OCI-LY3 (cell line): ENCODE measurements at regions not wholly inside any gene's neighbourhood (a gene's known extent, or its start where the extent isn't known, plus 50 kb on each side); places are given as distances from the start of the nearest gene placed in this dataset.

Source experiments
- H2AFZ ChIP-seq: fragments of 200-600, 300-600 bp; shearing (Covaris generic); 2 replicates; pipeline ENCODE4 v1.6.0; 2014; ENCODE audit warnings: antibody characterized with exemption, low read depth, low read length
- H3K27ac ChIP-seq: fragments of 200-600, 300-600 bp; sonication (generic); 2 replicates; pipeline ENCODE4 v1.5.1; 2014; ENCODE audit warnings: mild to moderate bottlenecking, low read length, moderate library complexity, mixed read lengths
- H3K27me3 ChIP-seq: fragments of 200-600, 300-600 bp; sonication (generic); 2 replicates; pipeline ENCODE4 v1.6.1; 2014; ENCODE audit warnings: low read depth, low read length, mixed read lengths
- H3K36me3 ChIP-seq: fragments of 200-600, 300-600 bp; sonication (generic); replicated peaks from 2 replicates; pipeline ENCODE3; 2014; ENCODE audit warnings: low read depth, low read length, mixed read lengths
- H3K4me1 ChIP-seq: fragments of 300-600, 200-600 bp; sonication (generic); 2 replicates; pipeline ENCODE4 v1.6.1; 2014; ENCODE audit warnings: low read length, mixed read lengths
- H3K4me2 ChIP-seq: fragments of 200-600, 300-600 bp; sonication (generic); 2 replicates; pipeline ENCODE4 v1.6.1; 2014; ENCODE audit warnings: low read length, mixed read lengths
- H3K4me3 ChIP-seq: fragments of 300-600, 200-600 bp; sonication (generic); 2 replicates; pipeline ENCODE4 v1.5.1; 2014; ENCODE audit warnings: antibody characterized with exemption, mild to moderate bottlenecking, low read length, moderate library complexity
- H3K79me2 ChIP-seq: fragments of 300-600, 200-600 bp; shearing (Covaris generic); 2 replicates; pipeline ENCODE4 v1.6.1; 2014; ENCODE audit warnings: mild to moderate bottlenecking, low read length, mixed read lengths
- H3K9ac ChIP-seq: fragments of 300-600, 200-600 bp; shearing (Covaris generic); 2 replicates; pipeline ENCODE4 v1.6.0; 2014; ENCODE audit warnings: mild to moderate bottlenecking, low read length, moderate library complexity
- H3K9me3 ChIP-seq: fragments of 200-600, 300-600 bp; shearing (Covaris generic); 2 replicates; pipeline ENCODE4 v1.6.1; 2014; ENCODE audit warnings: low read length, mixed read lengths; ENCODE audit not compliant: insufficient read depth
- H4K20me1 ChIP-seq: fragments of 200-600, 300-600 bp; sonication (generic); 2 replicates; pipeline ENCODE4 v1.6.1; 2016; ENCODE audit warnings: low read length, mixed read lengths; ENCODE audit not compliant: insufficient read depth
- EZH2phosphoT487 ChIP-seq: fragments of 200-600 bp; shearing (Covaris generic); IDR thresholded peaks from 2 replicates; pipeline ENCODE4 v1.6.1; 2018; ENCODE audit warnings: antibody characterized with exemption, mixed run types, low read depth
- TF ChIP-seq, protein P1 (sequence below): fragments of 200-600, 300-600 bp; sonication (generic); IDR thresholded peaks from 2 replicates; pipeline ENCODE4 v1.5.1; 2014; ENCODE audit warnings: antibody characterized with exemption, low read length, low read depth

DNA sequence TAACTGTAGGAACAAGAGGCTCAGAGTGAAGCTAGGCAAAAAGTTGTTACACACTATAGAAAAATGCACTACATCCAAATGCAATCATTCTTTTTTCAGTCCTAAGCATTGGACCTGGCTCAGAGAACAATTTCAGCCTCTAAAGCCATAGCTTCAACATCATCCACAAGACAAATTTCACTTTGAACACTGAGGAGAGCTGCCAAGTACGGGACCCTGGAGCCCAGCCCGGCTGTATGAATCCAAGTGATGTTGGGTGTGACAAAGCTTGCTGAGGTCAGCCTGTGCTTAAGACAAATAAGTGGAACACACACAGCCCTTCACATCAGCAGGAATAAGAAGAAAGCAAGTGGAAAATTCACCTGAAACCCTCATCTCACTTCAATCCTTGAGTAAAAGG, 233.1 kb upstream of the PFKP start:
- Histone ChIP-seq H3K9ac (no peak overlapping the region), H4K20me1 (no peaks in the 10 kb centered on the region), H3K27me3 (no peaks in the 10 kb centered on the region), H3K4me1 (no peaks in the 10 kb centered on the region), H2AFZ (no peak overlapping the region), H3K4me2 (no peak overlapping the region), H3K4me3 (no peak overlapping the region), H3K79me2 (no peaks in the 10 kb centered on the region), H3K36me3 (no peaks in the 10 kb centered on the region), H3K27ac (no peak overlapping the region), H3K9me3 (no peaks in the 10 kb centered on the region)
- TF ChIP-seq, protein P1, sequence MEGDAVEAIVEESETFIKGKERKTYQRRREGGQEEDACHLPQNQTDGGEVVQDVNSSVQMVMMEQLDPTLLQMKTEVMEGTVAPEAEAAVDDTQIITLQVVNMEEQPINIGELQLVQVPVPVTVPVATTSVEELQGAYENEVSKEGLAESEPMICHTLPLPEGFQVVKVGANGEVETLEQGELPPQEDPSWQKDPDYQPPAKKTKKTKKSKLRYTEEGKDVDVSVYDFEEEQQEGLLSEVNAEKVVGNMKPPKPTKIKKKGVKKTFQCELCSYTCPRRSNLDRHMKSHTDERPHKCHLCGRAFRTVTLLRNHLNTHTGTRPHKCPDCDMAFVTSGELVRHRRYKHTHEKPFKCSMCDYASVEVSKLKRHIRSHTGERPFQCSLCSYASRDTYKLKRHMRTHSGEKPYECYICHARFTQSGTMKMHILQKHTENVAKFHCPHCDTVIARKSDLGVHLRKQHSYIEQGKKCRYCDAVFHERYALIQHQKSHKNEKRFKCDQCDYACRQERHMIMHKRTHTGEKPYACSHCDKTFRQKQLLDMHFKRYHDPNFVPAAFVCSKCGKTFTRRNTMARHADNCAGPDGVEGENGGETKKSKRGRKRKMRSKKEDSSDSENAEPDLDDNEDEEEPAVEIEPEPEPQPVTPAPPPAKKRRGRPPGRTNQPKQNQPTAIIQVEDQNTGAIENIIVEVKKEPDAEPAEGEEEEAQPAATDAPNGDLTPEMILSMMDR, result no peak
- no peak for TF ChIP-seq EZH2phosphoT487

DNA sequence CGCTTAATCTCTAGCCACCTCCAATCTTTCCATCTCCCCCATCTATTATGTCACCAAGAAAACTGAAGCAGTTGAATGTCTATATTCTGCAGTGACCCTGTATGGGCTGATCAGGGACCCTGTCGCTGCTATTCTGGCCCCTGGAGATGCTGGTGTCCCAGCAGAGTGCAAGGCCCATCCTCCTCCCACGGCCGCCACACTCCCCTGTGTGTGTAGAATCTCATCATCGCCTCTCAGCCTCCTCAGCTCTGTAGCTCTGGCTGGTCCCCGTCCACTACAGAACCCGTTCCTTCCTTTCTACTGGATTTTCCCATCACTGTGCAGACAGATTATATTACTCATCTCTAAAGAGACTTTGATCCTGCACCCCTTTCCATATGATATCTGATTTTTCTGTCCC, 235.8 kb upstream of the PFKP start:
- TF ChIP-seq, protein P1, result no peak
- TF ChIP-seq EZH2phosphoT487, result no peak
- H3K27me3 ChIP-seq, result no peaks in the 10 kb centered on the region
- no peaks in the 10 kb centered on the region for H3K9me3 ChIP-seq
- H3K4me1 ChIP-seq, result no peaks in the 10 kb centered on the region
- no peak overlapping the region for H3K4me2 ChIP-seq
- H3K79me2 ChIP-seq, result no peaks in the 10 kb centered on the region
- H3K36me3 ChIP-seq, result no peaks in the 10 kb centered on the region
- H3K27ac ChIP-seq, result no peak overlapping the region
- no peak overlapping the region for H3K9ac ChIP-seq
- H3K4me3 ChIP-seq, result no peak overlapping the region
- H2AFZ ChIP-seq, result no peak overlapping the region
- no peaks in the 10 kb centered on the region for H4K20me1 ChIP-seq

DNA sequence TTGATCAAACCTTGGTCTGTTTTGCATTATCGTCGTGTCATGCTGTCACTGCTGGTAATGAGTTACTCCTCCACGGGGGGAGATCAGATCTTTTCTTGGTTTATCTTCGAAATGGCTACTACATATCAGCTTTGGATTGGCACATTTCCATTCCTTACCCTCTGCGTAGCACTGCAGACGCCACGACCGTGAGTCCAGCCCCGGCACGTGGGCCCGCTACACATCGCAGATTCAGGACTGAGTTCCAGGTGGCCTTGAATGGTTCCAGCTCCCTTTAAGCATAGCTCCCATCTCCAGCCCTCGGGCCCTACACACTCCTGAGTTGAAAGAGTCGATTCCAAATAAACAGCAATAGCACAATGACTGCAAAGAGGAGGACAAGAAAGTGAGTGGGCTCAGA, 238.6 kb upstream of the PFKP start:
- no peak overlapping the region for H3K9ac ChIP-seq
- no peak overlapping the region for H3K4me2 ChIP-seq
- no peaks in the 10 kb centered on the region for H3K4me1 ChIP-seq
- no peaks in the 10 kb centered on the region for H3K9me3 ChIP-seq
- no peaks in the 10 kb centered on the region for H4K20me1 ChIP-seq
- no peaks in the 10 kb centered on the region for H3K79me2 ChIP-seq
- no peaks in the 10 kb centered on the region for H3K27me3 ChIP-seq
- no peak overlapping the region for H3K4me3 ChIP-seq
- no peaks in the 10 kb centered on the region for H3K36me3 ChIP-seq
- no peak for TF ChIP-seq EZH2phosphoT487
- TF ChIP-seq, protein P1, result no peak
- H2AFZ ChIP-seq, result no peak overlapping the region
- H3K27ac ChIP-seq, result no peak overlapping the region

DNA sequence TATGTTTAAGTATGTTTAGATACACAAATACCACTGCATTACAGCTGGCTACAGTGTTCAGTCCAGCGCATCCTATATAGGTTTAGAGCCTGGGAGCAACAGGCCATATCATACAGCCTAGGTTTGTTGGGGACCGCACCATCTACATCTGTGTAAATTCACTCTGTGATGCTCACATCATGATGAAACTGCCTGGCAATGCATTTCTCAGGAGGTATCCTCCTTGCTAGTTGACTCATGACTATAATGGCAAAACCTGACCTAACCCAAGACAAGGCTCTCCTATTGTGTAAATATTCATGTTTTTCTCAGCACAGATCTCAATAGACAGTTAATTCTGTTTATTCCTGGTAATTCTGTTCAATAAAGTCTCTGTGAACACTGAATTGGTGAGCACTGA, 240.7 kb upstream of the PFKP start:
- TF ChIP-seq, protein P1, result no peak
- TF ChIP-seq EZH2phosphoT487, result no peak
- Histone ChIP-seq H3K79me2 (no peaks in the 10 kb centered on the region), H2AFZ (no peak overlapping the region), H3K36me3 (no peaks in the 10 kb centered on the region), H3K9ac (no peak overlapping the region), H3K27me3 (0 out of 2 replicates have a peak, but pooled peaks cover 4% of the 10 kb centered on the region), H4K20me1 (no peaks in the 10 kb centered on the region), H3K9me3 (no peaks in the 10 kb centered on the region), H3K27ac (no peak overlapping the region), H3K4me3 (no peak overlapping the region), H3K4me1 (no peaks in the 10 kb centered on the region), H3K4me2 (no peak overlapping the region)
